CD4-positive, CD25-positive, alpha-beta regulatory T cell (primary cell): ENCODE measurements at regions not wholly inside any gene's neighbourhood (a gene's known extent, or its start where the extent isn't known, plus 50 kb on each side); places are given as distances from the start of the nearest gene placed in this dataset.

Experiments used
- ATAC-seq, 2 donors: fragments of 150-1000 bp; cut with Tn5 transposase; one replicate each; pipeline ENCODE4 v1.10.0; 2021; ENCODE audit warnings: low read depth in 2 of 2, moderate number of reproducible peaks in 2 of 2, moderate library complexity in 1 of 2
- DNase-seq, 3 donors: peaks; one replicate each; pipeline versions ENCODE4 v3.0.0 to v3.0.0-alpha.2; 2012 to 2022; ENCODE audit warnings: mixed read lengths in 1 of 3
- H3K27ac ChIP-seq: one replicate; pipeline ENCODE4 v1.7.0; 2013; ENCODE audit warnings: mild to moderate bottlenecking, low read length; ENCODE audit not compliant: insufficient read depth, poor library complexity, severe bottlenecking
- H3K27me3 ChIP-seq: one replicate; pipeline ENCODE4 v1.7.0; 2013; ENCODE audit warnings: low read length; ENCODE audit not compliant: control insufficient read depth, insufficient read depth
- H3K36me3 ChIP-seq: one replicate; pipeline ENCODE4 v1.7.0; 2013; ENCODE audit warnings: mild to moderate bottlenecking, low read length, moderate library complexity; ENCODE audit not compliant: control insufficient read depth, insufficient read depth
- H3K4me1 ChIP-seq: 2 replicates; pipeline ENCODE4 v1.7.0; 2013; ENCODE audit warnings: mild to moderate bottlenecking, low read length; ENCODE audit not compliant: insufficient read depth, control insufficient read depth, poor library complexity, severe bottlenecking
- H3K4me3 ChIP-seq: one replicate; pipeline ENCODE4 v1.7.0; 2013; ENCODE audit warnings: low read depth, mild to moderate bottlenecking, low read length, moderate library complexity
- H3K9me3 ChIP-seq, 2 experiments: 1 replicate in 1 of 2; 2 replicates in 1 of 2; pipeline ENCODE4 v1.7.0; 2013; ENCODE audit warnings: low read length in 2 of 2, mild to moderate bottlenecking in 1 of 2, moderate library complexity in 1 of 2; ENCODE audit not compliant: control insufficient read depth in 2 of 2
- H3K27ac Mint-ChIP-seq, 3 donors: one replicate each; pipeline ENCODE4 v1.8.0; 2020 to 2022; ENCODE audit warnings: mild to moderate bottlenecking in 3 of 3, mixed read lengths in 3 of 3, moderate library complexity in 2 of 3
- H3K27me3 Mint-ChIP-seq: one replicate; pipeline ENCODE4 v1.8.0; 2022; ENCODE audit warnings: mild to moderate bottlenecking, mixed read lengths
- H3K36me3 Mint-ChIP-seq: one replicate; pipeline ENCODE4 v1.8.0; 2020; ENCODE audit warnings: mixed read lengths
- H3K4me1 Mint-ChIP-seq, 4 donors: one replicate each; pipeline ENCODE4 v1.8.0; 2020 to 2022; ENCODE audit warnings: mixed read lengths in 4 of 4, mild to moderate bottlenecking in 1 of 4
- H3K4me3 Mint-ChIP-seq, 4 donors: one replicate each; pipeline ENCODE4 v1.8.0; 2020 to 2022; ENCODE audit warnings: mild to moderate bottlenecking in 4 of 4, mixed read lengths in 4 of 4, moderate library complexity in 3 of 4
- H3K9me3 Mint-ChIP-seq, 7 donors: one replicate each; pipeline ENCODE4 v1.8.0; 2020 to 2022; ENCODE audit warnings: mixed read lengths in 7 of 7, mild to moderate bottlenecking in 3 of 7, moderate library complexity in 2 of 7

DNA sequence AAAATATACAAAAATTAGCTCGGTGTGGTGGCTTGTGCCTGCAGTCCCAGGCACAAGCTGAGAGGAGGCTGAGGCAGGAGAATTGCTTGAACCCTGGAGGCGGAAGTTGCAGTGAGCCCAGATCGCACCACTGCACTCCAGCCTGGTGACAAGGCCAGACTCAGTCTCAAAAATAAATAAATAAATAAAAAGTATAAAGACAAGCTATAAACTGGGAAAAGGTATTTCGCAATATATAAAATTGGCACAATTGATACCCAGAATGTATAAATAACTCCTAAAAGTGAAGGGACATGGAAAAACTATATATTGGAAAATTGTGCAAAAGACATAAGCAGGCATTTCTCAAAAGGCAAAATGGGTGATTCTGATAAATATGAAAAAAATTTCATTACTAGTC, 657.9 kb upstream of the SLC8A1 start:
- Mint-ChIP-seq H3K36me3 (no peaks in the 10 kb centered on the region), H3K27me3 (no peaks in the 10 kb centered on the region), H3K27ac (no peak overlapping the region), H3K4me1 (peaks cover 0 to 8% (median 0%) of the 10 kb centered on the region in 4 donors), H3K4me3 (no peak overlapping the region), H3K9me3 (peaks cover 0 to 4% (median 3%) of the 10 kb centered on the region in 7 donors)
- H3K9me3 ChIP-seq, result no peaks in the 10 kb centered on the region
- H3K27me3 ChIP-seq, result no peaks in the 10 kb centered on the region
- no peak for DNase-seq
- no peak overlapping the region for H3K27ac ChIP-seq
- H3K36me3 ChIP-seq, result no peaks in the 10 kb centered on the region
- ATAC-seq, result no peak
- no peaks in the 10 kb centered on the region for H3K4me1 ChIP-seq
- H3K4me3 ChIP-seq, result no peak overlapping the region

- Histone ChIP-seq H3K4me3 (no peak overlapping the region), H3K9me3 (no peaks in the 10 kb centered on the region), H3K27me3 (no peaks in the 10 kb centered on the region), H3K36me3 (no peaks in the 10 kb centered on the region), H3K27ac (no peak overlapping the region), H3K4me1 (no peaks in the 10 kb centered on the region)
- H3K27ac Mint-ChIP-seq, result no peak overlapping the region
- H3K4me1 Mint-ChIP-seq, result peaks cover 0 to 8% (median 0%) of the 10 kb centered on the region in 4 donors
- H3K36me3 Mint-ChIP-seq, result no peaks in the 10 kb centered on the region
- DNase-seq (peak in 1 of 3 donors; percentile 32), ATAC-seq (no peak)
- no peak overlapping the region for H3K4me3 Mint-ChIP-seq
- peaks cover 0 to 4% (median 3%) of the 10 kb centered on the region in 7 donors for H3K9me3 Mint-ChIP-seq
- H3K27me3 Mint-ChIP-seq, result no peaks in the 10 kb centered on the region
These were observed 660.1 kb upstream of the SLC8A1 start for GRCh38 chr2:41111836-41112627.

GRCh38 chr2:41116106-41116797, 664.4 kb upstream of the SLC8A1 start:
- Histone ChIP-seq H3K4me1 (no peaks in the 10 kb centered on the region), H3K27me3 (no peaks in the 10 kb centered on the region), H3K27ac (no peak overlapping the region), H3K36me3 (no peaks in the 10 kb centered on the region), H3K9me3 (no peaks in the 10 kb centered on the region), H3K4me3 (no peak overlapping the region)
- Mint-ChIP-seq H3K36me3 (no peaks in the 10 kb centered on the region), H3K4me3 (no peak overlapping the region), H3K27me3 (no peaks in the 10 kb centered on the region), H3K9me3 (peaks cover 0 to 4% (median 3%) of the 10 kb centered on the region in 7 donors), H3K4me1 (peaks cover 0 to 8% (median 0%) of the 10 kb centered on the region in 4 donors), H3K27ac (no peak overlapping the region)
- ATAC-seq (no peak), DNase-seq (no peak)

GRCh38 chr2:41119489-41119888, 667.6 kb upstream of the SLC8A1 start:
- no peak for ATAC-seq
- Mint-ChIP-seq H3K4me1 (no peaks in the 10 kb centered on the region), H3K27me3 (no peaks in the 10 kb centered on the region), H3K27ac (no peak overlapping the region), H3K4me3 (no peak overlapping the region), H3K9me3 (peaks cover 0 to 3% (median 1%) of the 10 kb centered on the region in 7 donors), H3K36me3 (no peaks in the 10 kb centered on the region)
- Histone ChIP-seq H3K4me1 (no peaks in the 10 kb centered on the region), H3K36me3 (no peaks in the 10 kb centered on the region), H3K27ac (no peak overlapping the region), H3K9me3 (no peaks in the 10 kb centered on the region), H3K4me3 (no peak overlapping the region), H3K27me3 (no peaks in the 10 kb centered on the region)
- DNase-seq, result no peak

DNA sequence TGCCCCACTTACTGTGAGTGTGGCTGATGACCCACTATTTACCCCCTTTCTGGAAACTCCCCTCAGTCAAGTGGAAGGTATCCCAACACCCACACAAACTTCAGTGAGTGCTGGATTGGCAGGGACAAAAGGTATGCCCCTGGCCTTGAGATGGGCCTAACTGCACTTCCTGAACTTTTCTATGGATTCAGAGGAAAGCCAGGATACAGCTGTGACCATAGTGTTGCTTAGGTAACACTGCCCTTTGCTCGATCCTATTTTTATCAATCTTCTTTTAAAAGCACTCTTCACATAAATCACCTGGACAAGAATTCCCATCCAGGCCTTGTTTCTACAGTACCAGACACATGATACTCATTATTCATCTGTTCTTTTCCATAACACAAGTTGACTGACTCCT, 671.5 kb upstream of the SLC8A1 start:
- H3K4me1 ChIP-seq, result no peaks in the 10 kb centered on the region
- no peaks in the 10 kb centered on the region for H3K27me3 ChIP-seq
- H3K27me3 Mint-ChIP-seq, result no peaks in the 10 kb centered on the region
- peak overlapping the region in 1 of 3 donors; percentile 70 for H3K27ac Mint-ChIP-seq
- no peaks in the 10 kb centered on the region for H3K36me3 Mint-ChIP-seq
- H3K27ac ChIP-seq, result no peak overlapping the region
- no peaks in the 10 kb centered on the region for H3K4me1 Mint-ChIP-seq
- peaks cover 0 to 4% (median 1%) of the 10 kb centered on the region in 7 donors for H3K9me3 Mint-ChIP-seq
- H3K9me3 ChIP-seq, result no peaks in the 10 kb centered on the region
- DNase-seq (no peak), ATAC-seq (no peak)
- H3K4me3 ChIP-seq, result no peak overlapping the region
- no peaks in the 10 kb centered on the region for H3K36me3 ChIP-seq
- no peak overlapping the region for H3K4me3 Mint-ChIP-seq

DNA sequence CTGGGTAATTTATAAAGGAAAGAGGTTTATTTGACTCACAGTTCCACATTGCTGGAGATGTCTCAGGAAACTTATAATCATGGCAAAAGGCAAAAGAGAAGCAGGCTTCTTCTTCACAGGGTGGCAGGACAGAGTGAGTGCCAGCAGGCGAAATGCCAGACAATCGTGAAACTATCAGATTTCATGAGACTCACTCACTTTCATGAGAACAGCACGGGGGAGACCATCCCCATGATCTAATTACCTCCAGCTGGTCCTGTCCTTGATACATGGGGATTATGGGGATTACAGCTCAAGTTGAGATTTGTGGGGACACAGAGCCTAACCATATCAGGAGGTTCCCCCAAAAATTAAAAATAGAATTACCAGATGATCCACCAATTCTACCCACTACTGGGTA, 675.5 kb upstream of the SLC8A1 start:
- ATAC-seq, result no peak
- Histone ChIP-seq H3K27ac (no peak overlapping the region), H3K27me3 (no peaks in the 10 kb centered on the region), H3K4me3 (no peak overlapping the region), H3K9me3 (no peaks in the 10 kb centered on the region), H3K4me1 (no peaks in the 10 kb centered on the region), H3K36me3 (no peaks in the 10 kb centered on the region)
- H3K4me3 Mint-ChIP-seq, result no peak overlapping the region
- H3K27me3 Mint-ChIP-seq, result no peaks in the 10 kb centered on the region
- DNase-seq, result no peak
- H3K36me3 Mint-ChIP-seq, result no peaks in the 10 kb centered on the region
- H3K4me1 Mint-ChIP-seq, result no peaks in the 10 kb centered on the region
- peaks cover 0 to 4% (median 0%) of the 10 kb centered on the region in 7 donors for H3K9me3 Mint-ChIP-seq
- no peak overlapping the region for H3K27ac Mint-ChIP-seq

- no peak overlapping the region for H3K4me3 Mint-ChIP-seq
- no peaks in the 10 kb centered on the region for H3K27me3 Mint-ChIP-seq
- no peaks in the 10 kb centered on the region for H3K4me1 Mint-ChIP-seq
- ATAC-seq, result no peak
- no peak overlapping the region for H3K27ac ChIP-seq
- H3K9me3 Mint-ChIP-seq, result peaks cover 0 to 4% (median 0%) of the 10 kb centered on the region in 7 donors
- no peak overlapping the region for H3K4me3 ChIP-seq
- no peaks in the 10 kb centered on the region for H3K4me1 ChIP-seq
- H3K9me3 ChIP-seq, result no peaks in the 10 kb centered on the region
- H3K27ac Mint-ChIP-seq, result no peak overlapping the region
- H3K27me3 ChIP-seq, result no peaks in the 10 kb centered on the region
- no peaks in the 10 kb centered on the region for H3K36me3 Mint-ChIP-seq
- DNase-seq, result no peak
- no peaks in the 10 kb centered on the region for H3K36me3 ChIP-seq
These were observed 678.1 kb upstream of the SLC8A1 start for GRCh38 chr2:41129988-41130387.
